GM12878 (cell line): ENCODE measurements at regions not wholly inside any gene's neighbourhood (a gene's known extent, or its start where the extent isn't known, plus 50 kb on each side); places are given as distances from the start of the nearest gene placed in this dataset.

Experiments
- ATAC-seq: fragments of 200-7000 bp; cut with Tn5 transposase; 3 replicates; pipeline ENCODE4 v1.9.1; 2020; ENCODE audit warnings: mild to moderate bottlenecking, moderate library complexity
- BruUV-seq: library from RNA; stranded (reverse); fragments of 400-500 nt; replicated peaks from 2 replicates; lab custom pipeline; 2021; lab: Mats Ljungman, UMichigan
- CTCF ChIA-PET: fragments of 300-600 bp; sonication (Branson Sonifier 250); formaldehyde crosslinking; extraction: SDS; loops from one replicate; lab custom pipeline; 2021; ENCODE audit warnings: inconsistent platforms; lab: Yijun Ruan, JAX
- POLR2A ChIA-PET: fragments of 350-600 bp; formaldehyde crosslinking; extraction: SDS; loops from one replicate; lab custom pipeline; 2021; ENCODE audit warnings: inconsistent platforms; lab: Charles Lee
- RAD21 ChIA-PET: fragments of 300-600 bp; sonication (Branson Sonifier 250); formaldehyde crosslinking; loops from one replicate; lab custom pipeline; 2023; ENCODE audit warnings: antibody characterized with exemption; ENCODE audit not compliant: unreplicated experiment; lab: Charles Lee
- SMC1A ChIA-PET: fragments of 300-600 bp; sonication (Branson Sonifier 250); formaldehyde crosslinking; loops from one replicate; lab custom pipeline; 2023; ENCODE audit not compliant: unreplicated experiment, uncharacterized antibody; lab: Charles Lee
- DNase-seq: peaks from one replicate; pipeline ENCODE4 v3.0.0-alpha.2; 2011; ENCODE audit warnings: low read depth, low spot score
- FAIRE-seq: peaks from 3 replicates; lab custom pipeline; 2011; peaks lifted over from hg19 to GRCh38; lab: Jason Lieb, UNC
- H2AFZ ChIP-seq: 2 replicates; pipeline ENCODE4 v1.6.0; 2011; ENCODE audit warnings: low read depth, low read length, control low read depth; ENCODE audit not compliant: control insufficient read depth
- H3K27ac ChIP-seq: 2 replicates; pipeline ENCODE4 v1.5.1; 2011; ENCODE audit warnings: control low read depth; ENCODE audit not compliant: control insufficient read depth, insufficient read depth
- H3K27me3 ChIP-seq, 2 experiments: replicated peaks in 1 of 2; 2 replicates each; pipeline versions ENCODE4 v1.6.0 to v1.6.1; 2011; ENCODE audit warnings: low read length in 1 of 2; ENCODE audit not compliant: control insufficient read depth in 2 of 2, insufficient read depth in 2 of 2
- H3K36me3 ChIP-seq, 2 experiments: 2 replicates each; pipeline ENCODE4 v1.5.1; 2011; ENCODE audit warnings: low read length in 1 of 2; ENCODE audit not compliant: control insufficient read depth in 2 of 2, insufficient read depth in 2 of 2
- H3K4me1 ChIP-seq: 2 replicates; pipeline ENCODE4 v1.6.1; 2011; ENCODE audit warnings: mild to moderate bottlenecking, low read length, moderate library complexity, mixed read lengths; ENCODE audit not compliant: control insufficient read depth, insufficient read depth
- H3K4me2 ChIP-seq: 2 replicates; pipeline ENCODE4 v1.6.0; 2011; ENCODE audit warnings: control low read depth; ENCODE audit not compliant: control insufficient read depth, insufficient read depth
- H3K4me3 ChIP-seq: fragments of 200-600 bp; sonication (generic); 2 replicates; pipeline ENCODE4 v1.5.1; 2016
- H3K79me2 ChIP-seq: 2 replicates; pipeline ENCODE4 v1.6.0; 2011; ENCODE audit warnings: low read length; ENCODE audit not compliant: control insufficient read depth, insufficient read depth
- H3K9ac ChIP-seq: 2 replicates; pipeline ENCODE4 v1.8.0; 2011; ENCODE audit warnings: low read length, control low read depth, mixed read lengths; ENCODE audit not compliant: control insufficient read depth, insufficient read depth
- H3K9me3 ChIP-seq: replicated peaks from 3 replicates; pipeline ENCODE4 v1.5.1; 2011; ENCODE audit warnings: mild to moderate bottlenecking, low read length; ENCODE audit not compliant: control insufficient read depth, insufficient read depth
- H4K20me1 ChIP-seq: 2 replicates; pipeline ENCODE4 v1.6.0; 2011; ENCODE audit not compliant: control insufficient read depth, insufficient read depth
- CHD1 ChIP-seq: IDR thresholded peaks from 2 replicates; pipeline ENCODE4 v1.6.1; 2012; ENCODE audit warnings: low read depth, low read length, improper control_type of control experiment
- E4F1 ChIP-seq: fragments of 450-650 bp; IDR thresholded peaks from 2 replicates; pipeline ENCODE4 v1.6.1; 2018; ENCODE audit warnings: borderline replicate concordance, mild to moderate bottlenecking; ENCODE audit not compliant: partially characterized antibody
- GABPA ChIP-seq: IDR thresholded peaks from 2 replicates; pipeline ENCODE4 v1.6.1; 2014; ENCODE audit warnings: antibody characterized with exemption, low read depth, mild to moderate bottlenecking, inconsistent platforms
- HCFC1 ChIP-seq: fragments of 150-350 bp; IDR thresholded peaks from 2 replicates; pipeline ENCODE4 v1.6.1; 2014; ENCODE audit warnings: low read length
- MTA2 ChIP-seq: fragments of 450-650 bp; IDR thresholded peaks from 2 replicates; pipeline ENCODE4 v1.6.1; 2016; ENCODE audit warnings: low read depth, mild to moderate bottlenecking, moderate library complexity
- MXI1 ChIP-seq: fragments of 150-350 bp; IDR thresholded peaks from 2 replicates; pipeline ENCODE4 v1.6.1; 2011; ENCODE audit warnings: low read depth, mild to moderate bottlenecking, inconsistent platforms, low read length, improper control_type of control experiment
- TAF1 ChIP-seq: IDR thresholded peaks from 2 replicates; pipeline ENCODE4 v1.6.1; 2011; ENCODE audit warnings: mild to moderate bottlenecking, low read depth, low read length, borderline replicate concordance
- TCF3 ChIP-seq: IDR thresholded peaks from 2 replicates; pipeline ENCODE4 v1.6.1; 2012; ENCODE audit warnings: low read depth, mild to moderate bottlenecking, low read length, borderline replicate concordance; ENCODE audit not compliant: insufficient read depth
- ZBED1 ChIP-seq: IDR thresholded peaks from 2 replicates; pipeline ENCODE4 v1.6.1; 2016; ENCODE audit warnings: borderline replicate concordance
- WGBS: methylation state at CpG from one replicate; pipeline ENCODE4 v1.1.6; 2016; ENCODE audit warnings: low lambda C conversion rate; ENCODE audit not compliant: insufficient replicate concordance, insufficient coverage; ENCODE audit errors: missing lambda C conversion rate; 5-methylcytosine and 5-hydroxymethylcytosine counted together
- in situ Hi-C: fragments of 300-500 bp; cut with MboI; formaldehyde crosslinking; loops from 9 replicates; pipeline ENCODE4 v1.14.3; 2018; ENCODE audit warnings: mixed read lengths
- intact Hi-C: fragments of 100-400 bp; cut with micrococcal nuclease; formaldehyde crosslinking; loops from one replicate; pipeline ENCODE4 v1.14.2; 2022; ENCODE audit not compliant: unreplicated experiment
- TF ChIP-seq, protein P1 (sequence below): IDR thresholded peaks from 2 replicates; pipeline ENCODE4 v1.6.1; 2012; ENCODE audit warnings: low read depth, low read length, improper control_type of control experiment
- TF ChIP-seq, protein P2 (sequence below): fragments of 450-650 bp; formaldehyde crosslinking; IDR thresholded peaks from 2 replicates; pipeline ENCODE4 v1.5.0; 2022; ENCODE audit warnings: mild to moderate bottlenecking, missing genetic modification characterization

DNA sequence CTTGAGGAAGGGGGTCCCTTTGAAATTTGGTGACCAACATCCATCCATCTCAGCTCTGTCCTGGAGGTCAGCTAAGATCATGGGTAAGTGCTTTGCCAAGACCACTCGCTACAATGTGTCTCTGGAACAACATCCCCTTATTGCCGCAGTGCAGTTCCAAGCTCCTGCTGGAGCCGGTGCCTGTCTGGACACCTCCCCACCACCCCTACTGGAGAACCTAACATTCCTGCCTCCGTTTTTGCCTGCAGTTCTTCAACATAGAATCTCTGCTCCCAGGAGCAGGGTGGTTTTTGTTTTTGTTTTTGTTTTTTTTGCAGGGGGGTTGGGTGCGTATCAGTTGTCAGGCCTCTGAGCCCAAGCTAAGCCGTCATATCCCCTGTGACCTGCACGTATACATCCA lies 51.2 kb upstream of the FXYD4 start:
- Histone ChIP-seq H3K36me3 (no peaks in the 10 kb centered on the region), H3K4me3 (no peak overlapping the region), H3K27ac (no peak overlapping the region), H3K4me2 (no peak overlapping the region), H3K27me3 (no peaks in the 10 kb centered on the region; a peak in 3 of 4 replicates), H3K79me2 (no peaks in the 10 kb centered on the region), H3K9ac (no peak overlapping the region), H2AFZ (no peak overlapping the region), H4K20me1 (no peaks in the 10 kb centered on the region), H3K9me3 (no peaks in the 10 kb centered on the region), H3K4me1 (no peaks in the 10 kb centered on the region)
- DNase-seq = no peak
- 55% methylated on average over 7 of the region's 7 CpGs for WGBS
- ATAC-seq = no peak
- no peak for FAIRE-seq
- intact Hi-C loops (no loop called here), in situ Hi-C loops (no loop called here)
- ChIA-PET RAD21 (no interaction called here), POLR2A (no interaction called here), CTCF (no interaction called here), SMC1A (no interaction called here)
- no peak for TF ChIP-seq TCF3
- TF ChIP-seq TAF1 = no peak
- no peak for TF ChIP-seq CHD1
- TF ChIP-seq GABPA = no peak
- TF ChIP-seq HCFC1 = no peak
- no peak for TF ChIP-seq ZBED1
- TF ChIP-seq, protein P1, sequence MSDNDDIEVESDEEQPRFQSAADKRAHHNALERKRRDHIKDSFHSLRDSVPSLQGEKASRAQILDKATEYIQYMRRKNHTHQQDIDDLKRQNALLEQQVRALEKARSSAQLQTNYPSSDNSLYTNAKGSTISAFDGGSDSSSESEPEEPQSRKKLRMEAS = no peak
- no peak for TF ChIP-seq MTA2
- TF ChIP-seq, protein P2, sequence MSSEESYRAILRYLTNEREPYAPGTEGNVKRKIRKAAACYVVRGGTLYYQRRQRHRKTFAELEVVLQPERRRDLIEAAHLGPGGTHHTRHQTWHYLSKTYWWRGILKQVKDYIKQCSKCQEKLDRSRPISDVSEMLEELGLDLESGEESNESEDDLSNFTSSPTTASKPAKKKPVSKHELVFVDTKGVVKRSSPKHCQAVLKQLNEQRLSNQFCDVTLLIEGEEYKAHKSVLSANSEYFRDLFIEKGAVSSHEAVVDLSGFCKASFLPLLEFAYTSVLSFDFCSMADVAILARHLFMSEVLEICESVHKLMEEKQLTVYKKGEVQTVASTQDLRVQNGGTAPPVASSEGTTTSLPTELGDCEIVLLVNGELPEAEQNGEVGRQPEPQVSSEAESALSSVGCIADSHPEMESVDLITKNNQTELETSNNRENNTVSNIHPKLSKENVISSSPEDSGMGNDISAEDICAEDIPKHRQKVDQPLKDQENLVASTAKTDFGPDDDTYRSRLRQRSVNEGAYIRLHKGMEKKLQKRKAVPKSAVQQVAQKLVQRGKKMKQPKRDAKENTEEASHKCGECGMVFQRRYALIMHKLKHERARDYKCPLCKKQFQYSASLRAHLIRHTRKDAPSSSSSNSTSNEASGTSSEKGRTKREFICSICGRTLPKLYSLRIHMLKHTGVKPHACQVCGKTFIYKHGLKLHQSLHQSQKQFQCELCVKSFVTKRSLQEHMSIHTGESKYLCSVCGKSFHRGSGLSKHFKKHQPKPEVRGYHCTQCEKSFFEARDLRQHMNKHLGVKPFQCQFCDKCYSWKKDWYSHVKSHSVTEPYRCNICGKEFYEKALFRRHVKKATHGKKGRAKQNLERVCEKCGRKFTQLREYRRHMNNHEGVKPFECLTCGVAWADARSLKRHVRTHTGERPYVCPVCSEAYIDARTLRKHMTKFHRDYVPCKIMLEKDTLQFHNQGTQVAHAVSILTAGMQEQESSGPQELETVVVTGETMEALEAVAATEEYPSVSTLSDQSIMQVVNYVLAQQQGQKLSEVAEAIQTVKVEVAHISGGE (CRISPR knock-in tag) = no peak
- TF ChIP-seq E4F1 = no peak
- no peak for TF ChIP-seq MXI1
- BruUV-seq = no TSS peak
